Hepatocyte (in vitro differentiated cells): ENCODE measurements at regions not wholly inside any gene's neighbourhood (a gene's known extent, or its start where the extent isn't known, plus 50 kb on each side); places are given as distances from the start of the nearest gene placed in this dataset.

ENCODE experiments used
- DNase-seq: peaks from one replicate; pipeline ENCODE4 v3.0.0-alpha.2; 2016; ENCODE audit warnings: low spot score
- H2AFZ ChIP-seq: fragments of 200-600 bp; sonication (generic); 2 replicates; pipeline ENCODE4 v1.6.0; 2016; ENCODE audit warnings: antibody characterized with exemption, mild to moderate bottlenecking
- H3K27ac ChIP-seq: fragments of 200-600 bp; sonication (generic); 2 replicates; pipeline ENCODE4 v1.5.1; 2016; ENCODE audit warnings: mild to moderate bottlenecking
- H3K27me3 ChIP-seq: fragments of 200-600 bp; sonication (generic); 2 replicates; pipeline ENCODE4 v1.6.1; 2016
- H3K36me3 ChIP-seq: fragments of 200-600 bp; sonication (generic); replicated peaks from 2 replicates; pipeline ENCODE4 v1.5.1; 2016; ENCODE audit warnings: low read depth; ENCODE audit not compliant: insufficient read depth
- H3K4me1 ChIP-seq: fragments of 200-600 bp; sonication (generic); 2 replicates; pipeline ENCODE4 v1.5.1; 2016; ENCODE audit warnings: mild to moderate bottlenecking, moderate library complexity; ENCODE audit not compliant: insufficient read depth
- H3K4me2 ChIP-seq: fragments of 200-600 bp; sonication (generic); 2 replicates; pipeline ENCODE4 v1.6.0; 2016
- H3K4me3 ChIP-seq: fragments of 200-600 bp; sonication (generic); 2 replicates; pipeline ENCODE4 v1.5.1; 2016; ENCODE audit warnings: mild to moderate bottlenecking
- H3K79me2 ChIP-seq: fragments of 200-600 bp; sonication (generic); 2 replicates; pipeline ENCODE4 v1.6.0; 2017; ENCODE audit warnings: mild to moderate bottlenecking
- H3K9me2 ChIP-seq: fragments of 200-600 bp; sonication (generic); replicated peaks from 2 replicates; pipeline ENCODE4 v1.6.0; 2017; ENCODE audit warnings: mild to moderate bottlenecking; ENCODE audit not compliant: insufficient read depth
- H3K9me3 ChIP-seq: fragments of 200-600 bp; sonication (generic); 2 replicates; pipeline ENCODE4 v1.5.1; 2016; ENCODE audit warnings: low read depth, mild to moderate bottlenecking
- H4K20me1 ChIP-seq: fragments of 200-600 bp; sonication (generic); 2 replicates; pipeline ENCODE4 v1.6.0; 2016; ENCODE audit warnings: mild to moderate bottlenecking; ENCODE audit not compliant: insufficient read depth, poor library complexity, severe bottlenecking
- CTCF ChIP-seq: fragments of 200-600 bp; sonication (generic); IDR thresholded peaks from 2 replicates; pipeline ENCODE4 v1.5.1; 2016; ENCODE audit warnings: antibody characterized with exemption, mild to moderate bottlenecking; ENCODE audit not compliant: poor library complexity
- EZH2 ChIP-seq: fragments of 200-600 bp; sonication (generic); IDR thresholded peaks from 2 replicates; pipeline ENCODE4 v1.6.1; 2016; ENCODE audit warnings: antibody characterized with exemption, mild to moderate bottlenecking, borderline replicate concordance
- EZH2phosphoT487 ChIP-seq: fragments of 200-600 bp; sonication (generic); IDR thresholded peaks from one replicate; pipeline ENCODE4 v1.6.1; 2018; ENCODE audit warnings: antibody characterized with exemption, mild to moderate bottlenecking, low read depth, moderate library complexity; ENCODE audit not compliant: unreplicated experiment, severe bottlenecking
- WGBS: methylation state at CpG from one replicate; pipeline ENCODE4 v1.1.6; 2016; ENCODE audit warnings: low lambda C conversion rate; ENCODE audit errors: missing lambda C conversion rate; 5-methylcytosine and 5-hydroxymethylcytosine counted together

- 84% methylated on average over 2 of the region's 2 CpGs for WGBS
Measured at GRCh38 chr12:90020436-90020835, 311.8 kb upstream of the ATP2B1 start.

GRCh38 chr12:90020014-90020413, 311.4 kb upstream of the ATP2B1 start:
- 75% methylated on average over 1 of the region's 1 CpG for WGBS
- Histone ChIP-seq H2AFZ (no peak overlapping the region), H4K20me1 (no peaks in the 10 kb centered on the region), H3K27me3 (no peaks in the 10 kb centered on the region), H3K4me1 (peaks cover 3% of the 10 kb centered on the region), H3K4me3 (no peak overlapping the region), H3K4me2 (no peak overlapping the region), H3K9me3 (no peaks in the 10 kb centered on the region), H3K79me2 (no peaks in the 10 kb centered on the region), H3K9me2 (no peaks in the 10 kb centered on the region), H3K27ac (no peak overlapping the region), H3K36me3 (no peaks in the 10 kb centered on the region)
- no peak for DNase-seq
- TF ChIP-seq CTCF (no peak), EZH2 (no peak), EZH2phosphoT487 (no peak)

More at GRCh38 chr12:90020436-90020835, 311.8 kb upstream of the ATP2B1 start:
- Histone ChIP-seq H4K20me1 (no peaks in the 10 kb centered on the region), H3K27me3 (no peaks in the 10 kb centered on the region), H3K4me2 (no peak overlapping the region), H3K9me2 (no peaks in the 10 kb centered on the region), H3K27ac (no peak overlapping the region), H3K79me2 (no peaks in the 10 kb centered on the region), H3K4me1 (peaks cover 3% of the 10 kb centered on the region), H3K36me3 (no peaks in the 10 kb centered on the region), H3K4me3 (no peak overlapping the region), H3K9me3 (no peaks in the 10 kb centered on the region), H2AFZ (no peak overlapping the region)
- no peak for DNase-seq
- TF ChIP-seq CTCF (no peak), EZH2 (no peak), EZH2phosphoT487 (no peak)

GRCh38 chr12:90017316-90017715, 308.7 kb upstream of the ATP2B1 start:
- no peaks in the 10 kb centered on the region for H3K9me3 ChIP-seq
- no peak for DNase-seq
- no peaks in the 10 kb centered on the region for H3K27me3 ChIP-seq
- no peak overlapping the region for H3K4me3 ChIP-seq
- no peak overlapping the region for H3K4me2 ChIP-seq
- no peak overlapping the region for H3K27ac ChIP-seq
- no peaks in the 10 kb centered on the region for H4K20me1 ChIP-seq
- no peaks in the 10 kb centered on the region for H3K36me3 ChIP-seq
- H3K9me2 ChIP-seq = no peaks in the 10 kb centered on the region
- no peak overlapping the region for H2AFZ ChIP-seq
- H3K79me2 ChIP-seq = no peaks in the 10 kb centered on the region
- WGBS = 93% methylated on average over 2 of the region's 2 CpGs
- TF ChIP-seq EZH2 (no peak), CTCF (no peak), EZH2phosphoT487 (no peak)
- H3K4me1 ChIP-seq = peaks cover 3% of the 10 kb centered on the region

GRCh38 chr12:90015228-90015627, 306.6 kb upstream of the ATP2B1 start:
- no peaks in the 10 kb centered on the region for H3K27me3 ChIP-seq
- H3K9me2 ChIP-seq = no peaks in the 10 kb centered on the region
- no peaks in the 10 kb centered on the region for H3K36me3 ChIP-seq
- no peaks in the 10 kb centered on the region for H4K20me1 ChIP-seq
- H3K9me3 ChIP-seq = no peaks in the 10 kb centered on the region
- no peak overlapping the region for H2AFZ ChIP-seq
- 60% methylated on average over 1 of the region's 1 CpG for WGBS
- DNase-seq = no peak
- no peak overlapping the region for H3K4me2 ChIP-seq
- no peak overlapping the region for H3K4me3 ChIP-seq
- TF ChIP-seq EZH2 (no peak), CTCF (no peak)
- H3K79me2 ChIP-seq = no peaks in the 10 kb centered on the region
- H3K27ac ChIP-seq = no peak overlapping the region
- no peaks in the 10 kb centered on the region for H3K4me1 ChIP-seq
